GM21381 (cell line): ENCODE measurements at regions not wholly inside any gene's neighbourhood (a gene's known extent, or its start where the extent isn't known, plus 50 kb on each side); places are given as distances from the start of the nearest gene placed in this dataset.

Experiments
- ATAC-seq: cut with Tn5 transposase; IDR thresholded peaks from one replicate; pipeline ENCODE4 v1.9.1; 2021; ENCODE audit warnings: mild to moderate bottlenecking, moderate library complexity; ENCODE audit not compliant: unreplicated experiment

DNA sequence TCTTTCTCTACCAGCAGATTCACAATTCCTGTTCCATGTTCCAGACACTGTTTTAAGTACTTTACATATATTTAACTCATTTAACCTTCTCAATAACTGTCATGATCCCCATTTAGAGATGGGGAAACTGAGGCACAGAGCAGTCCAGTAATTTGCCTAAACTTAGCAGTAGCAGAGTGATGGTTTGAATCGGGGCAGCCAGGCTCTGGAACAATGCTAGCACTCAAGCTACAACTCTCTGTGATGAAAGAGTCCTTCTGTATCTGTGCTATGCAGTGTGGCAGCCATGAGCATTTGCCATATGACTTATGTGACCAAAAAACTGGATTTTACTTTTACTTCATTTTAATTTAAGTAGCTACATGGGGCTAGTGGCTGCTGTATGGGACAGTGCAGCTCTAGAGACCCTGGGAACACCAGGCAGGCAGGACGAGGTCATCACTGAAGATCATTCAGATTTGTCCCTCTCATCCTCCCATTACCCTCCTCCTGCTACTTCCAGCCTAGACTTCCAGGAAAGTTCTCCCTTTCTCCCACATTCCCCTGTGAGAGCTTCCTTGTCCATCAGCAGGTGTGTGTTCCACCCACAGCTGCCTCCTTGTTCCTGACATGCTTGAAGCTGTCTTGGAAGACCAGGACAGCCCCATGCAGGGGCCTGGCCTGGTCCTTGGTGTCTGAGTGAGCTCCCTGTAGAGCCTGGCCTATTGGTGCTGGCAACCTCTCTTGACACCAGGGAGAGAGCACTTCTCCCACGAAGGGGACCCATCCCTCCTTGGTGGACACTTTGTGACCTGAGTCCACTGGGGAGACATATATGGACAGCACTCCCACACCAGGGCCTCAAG lies 157.0 kb downstream of the MRPL14 start:
- no peak for ATAC-seq

DNA sequence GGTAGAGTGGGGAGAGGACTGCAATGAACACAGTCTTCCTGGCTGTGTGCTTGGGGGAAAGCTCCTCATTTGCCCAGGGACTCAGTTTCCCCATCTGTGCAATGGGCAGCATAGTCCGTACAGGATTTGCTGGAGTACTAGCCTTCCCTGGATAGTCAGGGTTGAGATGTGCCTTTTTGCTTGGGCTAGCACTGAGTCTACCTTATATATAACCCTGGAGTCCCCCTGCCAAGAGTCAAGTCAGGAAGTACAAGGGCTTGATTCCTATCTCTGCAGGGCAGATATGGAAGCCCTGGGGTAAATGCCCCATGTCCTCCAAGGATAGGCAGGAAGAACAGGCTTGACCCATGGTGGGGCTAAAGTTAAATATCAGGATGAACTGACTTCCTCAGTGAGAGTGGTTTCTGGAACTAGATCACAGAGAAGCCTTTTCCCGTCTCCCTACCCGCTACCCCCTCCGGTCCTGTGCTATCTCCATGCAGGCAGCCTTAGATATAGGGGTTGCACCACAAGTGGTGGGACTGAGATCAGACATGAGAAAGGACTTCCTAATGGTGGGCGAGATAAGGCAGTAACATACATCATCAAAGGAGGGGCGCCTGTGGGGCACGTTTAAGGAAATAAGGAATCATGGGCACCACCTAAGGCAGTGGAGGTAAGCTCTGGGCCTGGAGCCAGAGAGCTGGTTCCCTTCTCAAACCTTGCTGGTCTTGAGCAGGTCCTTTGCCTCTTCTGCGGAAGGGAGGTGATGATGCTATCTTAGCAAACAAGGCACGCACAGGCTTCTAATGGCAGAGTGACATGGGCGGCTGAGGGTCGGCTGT lies 157.9 kb downstream of the MRPL14 start:
- no peak for ATAC-seq

DNA sequence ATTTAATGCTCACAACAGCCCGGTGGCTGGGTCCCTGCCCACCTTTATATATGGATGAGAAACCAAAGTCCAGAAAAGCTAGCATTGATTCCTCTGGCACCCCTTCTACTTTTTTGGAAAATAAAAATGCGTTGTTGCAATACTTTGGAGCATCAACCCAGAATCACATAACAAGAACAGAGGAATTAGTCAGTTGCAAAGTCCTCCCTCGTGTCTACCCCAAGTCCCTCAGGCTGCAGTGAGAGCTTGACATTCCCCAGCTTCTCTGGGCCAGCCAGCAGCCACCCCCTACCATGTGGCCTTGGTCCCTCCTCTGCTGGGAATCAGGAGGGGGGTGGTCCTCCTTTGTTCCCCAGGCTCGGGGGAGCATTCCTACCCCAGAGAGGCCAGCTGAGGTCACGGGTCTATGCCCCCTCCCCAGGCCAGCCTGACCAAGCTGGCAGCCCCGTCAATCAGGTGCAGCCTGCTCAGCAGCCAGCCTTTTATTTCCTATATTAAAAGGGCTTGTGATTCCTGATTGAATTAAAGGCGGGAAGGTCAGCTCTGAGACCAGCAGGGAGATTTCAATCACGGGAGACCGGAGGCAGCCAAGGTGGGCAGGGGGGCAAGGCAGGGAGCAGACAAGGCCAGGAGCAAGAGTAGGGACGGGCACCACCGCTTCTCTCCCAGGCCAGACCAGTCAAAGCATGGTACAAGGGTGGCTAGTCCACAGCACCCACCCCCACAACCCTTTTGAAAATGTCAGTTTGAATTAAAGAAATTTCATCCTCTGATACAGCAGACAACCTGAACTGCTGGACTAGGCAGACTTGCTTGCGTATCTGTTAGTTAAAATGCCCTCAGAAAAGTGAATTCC lies 158.9 kb downstream of the MRPL14 start:
- ATAC-seq: no peak

DNA sequence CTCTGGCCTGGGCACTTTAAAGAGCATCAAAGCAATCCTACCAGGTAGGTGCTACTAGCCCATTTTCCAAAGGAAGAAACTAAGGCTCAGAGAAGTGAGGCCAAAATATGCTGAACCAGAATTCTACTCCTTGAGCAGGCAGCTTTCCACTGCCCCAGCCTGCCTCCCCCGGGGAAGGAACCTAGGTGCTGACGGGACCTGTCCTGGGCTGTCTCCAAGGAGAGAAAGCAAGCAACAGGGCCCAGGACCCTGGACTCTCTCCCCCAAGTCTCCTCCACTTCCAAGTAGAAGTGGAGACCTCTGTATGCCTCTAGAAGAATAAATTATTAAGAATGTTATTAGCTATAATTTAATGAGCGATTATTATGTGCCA lies 159.5 kb downstream of the MRPL14 start:
- no peak for ATAC-seq

DNA sequence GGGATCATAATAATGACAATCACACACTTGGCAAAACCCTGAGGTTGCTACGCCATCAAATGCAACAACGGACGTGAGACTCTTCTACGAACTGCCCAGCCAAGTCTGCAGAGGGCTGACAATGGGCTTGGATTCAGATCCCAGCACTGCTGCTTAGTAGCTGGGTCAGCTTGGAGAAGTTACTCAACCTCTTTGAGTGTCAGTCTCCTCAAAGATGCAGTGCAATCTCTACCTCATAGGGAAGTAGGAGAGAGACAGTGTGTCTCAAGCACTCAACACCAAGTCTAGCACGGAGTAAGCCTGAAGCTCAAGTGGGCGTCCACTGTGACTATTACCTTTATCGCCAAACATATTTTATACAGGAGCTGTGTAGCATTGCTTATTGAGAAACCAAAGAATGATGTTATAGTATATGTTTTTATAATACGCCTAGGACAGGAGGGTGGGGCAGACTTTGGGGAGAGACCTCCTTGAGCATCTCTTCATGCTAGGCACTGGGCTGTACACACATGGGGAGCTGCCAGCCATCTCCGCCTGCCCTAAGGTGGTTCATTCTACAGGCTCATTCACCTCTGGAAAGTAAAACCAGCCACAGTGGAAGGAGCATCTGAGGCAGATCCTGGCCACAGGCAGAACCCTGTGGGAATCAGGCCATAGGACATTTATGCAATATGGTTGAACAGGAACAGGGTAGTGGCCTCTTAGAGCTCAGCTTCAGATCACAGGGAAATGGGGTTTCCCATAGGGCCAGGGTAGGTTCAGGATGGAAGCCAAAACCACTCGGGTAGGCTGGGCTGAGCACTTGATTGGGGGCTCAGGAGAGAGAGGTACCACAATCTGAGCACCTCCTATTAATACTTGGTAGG lies 160.2 kb downstream of the MRPL14 start:
- no peak for ATAC-seq

DNA sequence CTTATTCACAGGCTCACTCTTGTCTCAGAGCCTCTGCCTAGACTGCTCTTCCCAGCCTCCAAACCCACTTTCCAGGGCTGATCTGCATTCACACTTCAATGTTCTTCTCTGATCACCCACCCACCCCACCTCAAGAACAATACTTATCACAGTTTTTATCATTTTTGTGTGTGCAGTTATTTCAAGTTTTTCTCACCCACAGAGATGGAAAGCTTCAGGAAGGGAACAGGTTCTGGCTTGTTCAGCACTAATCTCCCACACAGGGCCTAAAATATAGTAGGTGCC lies 160.9 kb downstream of the MRPL14 start:
- ATAC-seq: no peak

DNA sequence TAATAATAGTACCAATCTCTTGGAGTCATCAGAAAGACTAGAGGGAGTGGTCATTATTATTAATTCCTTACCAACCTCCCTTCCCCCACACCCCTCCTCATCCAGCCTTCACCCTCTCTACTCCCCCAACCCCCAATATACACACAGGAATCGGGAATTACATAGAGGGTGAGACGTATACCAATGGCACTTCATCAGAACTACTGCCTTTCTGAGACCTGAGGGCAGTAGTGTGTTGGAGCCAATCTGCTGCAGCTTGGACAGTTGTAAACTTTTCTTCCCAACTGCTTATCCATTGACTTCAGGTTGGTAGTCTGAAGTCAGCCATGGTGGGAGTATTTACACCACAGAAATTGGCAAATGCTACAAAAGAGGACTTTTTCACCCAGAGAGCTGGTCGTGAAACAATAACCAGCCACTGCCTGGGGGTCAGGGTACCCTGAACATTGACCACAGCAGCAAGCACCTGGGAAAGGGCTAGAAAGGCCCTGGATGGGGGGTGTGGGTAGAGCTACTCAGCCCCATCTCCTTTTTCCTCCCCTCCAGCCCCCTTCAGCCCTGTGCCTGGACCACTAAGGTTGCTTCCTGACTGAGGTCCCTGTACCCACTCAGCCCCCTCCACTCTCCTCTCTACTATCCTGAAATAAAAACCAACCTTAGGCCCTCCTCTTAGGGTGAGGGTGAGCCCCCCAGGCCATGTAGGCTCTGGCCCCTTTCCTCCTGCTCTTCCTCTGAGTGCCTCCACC lies 161.5 kb downstream of the MRPL14 start:
- ATAC-seq: no peak

DNA sequence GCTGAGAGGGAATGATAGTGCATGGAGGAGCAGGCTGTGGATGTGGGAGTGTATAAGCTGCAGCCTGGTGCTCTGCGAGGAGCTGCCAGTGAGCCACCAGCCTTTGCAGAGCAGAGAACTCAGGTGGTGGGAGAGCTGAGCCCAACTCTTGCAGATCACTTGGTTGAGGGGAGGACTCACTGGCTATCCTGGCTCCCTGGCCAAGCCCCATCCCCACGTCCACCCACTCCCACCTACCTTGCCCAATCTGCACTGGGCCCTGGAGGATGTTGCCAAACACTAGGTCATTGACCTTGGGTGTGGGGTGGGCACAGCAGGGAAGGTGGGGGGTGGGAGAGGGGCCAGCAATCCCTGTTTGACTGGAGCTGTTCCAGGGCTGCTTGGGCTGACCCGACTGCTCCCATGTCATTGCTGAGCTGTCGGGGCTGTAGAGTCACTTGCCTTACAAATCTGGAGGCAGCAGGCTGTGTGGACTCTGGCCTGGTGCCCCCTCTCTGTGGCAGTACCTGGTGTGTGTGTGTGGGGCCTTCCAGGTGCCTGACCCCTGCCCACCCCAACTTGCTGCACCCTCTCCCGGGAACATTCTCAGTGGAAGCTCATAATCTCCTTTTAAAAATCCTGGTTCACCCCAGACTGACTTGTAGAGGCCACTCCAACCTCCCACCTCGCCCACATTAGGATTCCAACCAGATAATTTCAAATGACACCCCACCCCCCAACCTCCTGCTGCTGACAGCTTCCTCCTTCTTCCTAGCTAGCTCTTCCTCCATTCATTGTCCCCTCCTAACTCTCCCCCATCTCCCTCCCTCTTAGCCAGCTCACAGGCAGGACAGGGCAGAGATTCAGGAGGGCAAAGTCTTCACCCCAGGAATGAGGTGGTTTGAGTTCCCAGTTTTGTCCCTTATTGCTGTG lies 162.3 kb downstream of the MRPL14 start:
- ATAC-seq: no peak

DNA sequence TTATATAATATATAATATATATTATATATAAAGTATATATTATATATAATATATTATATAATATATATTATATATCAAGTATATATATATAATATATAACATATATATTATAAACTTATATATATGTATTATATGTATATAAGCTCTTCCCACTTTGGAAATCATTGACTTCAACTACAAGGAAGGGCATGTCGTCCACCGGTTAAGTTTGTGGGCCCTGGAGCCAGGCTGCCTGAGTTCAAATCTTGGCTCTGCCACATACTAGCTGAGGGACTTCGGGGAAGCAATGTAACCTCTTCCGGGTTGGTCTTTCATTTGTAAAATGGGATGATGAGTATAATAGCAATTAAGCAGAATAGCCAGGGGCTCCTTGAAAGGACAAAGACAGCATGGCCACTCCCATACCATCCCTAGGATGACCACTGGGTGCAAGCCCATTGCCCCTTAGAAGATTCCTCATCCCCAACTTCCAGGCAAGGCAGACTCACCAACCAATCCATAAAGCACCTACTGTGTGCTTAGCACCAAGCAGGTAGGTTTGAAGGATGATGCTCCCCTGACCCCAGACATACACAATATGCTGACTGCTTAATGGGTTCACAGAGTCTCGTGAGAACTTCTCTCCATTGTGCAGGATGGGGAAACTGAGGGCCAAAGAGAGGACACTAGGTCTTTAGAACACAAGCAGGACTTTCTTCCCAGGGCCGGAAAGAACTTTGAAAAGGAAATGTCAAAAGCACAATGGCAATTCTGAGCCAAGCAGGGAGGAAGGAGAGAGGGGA lies 163.2 kb downstream of the MRPL14 start:
- ATAC-seq: no peak

DNA sequence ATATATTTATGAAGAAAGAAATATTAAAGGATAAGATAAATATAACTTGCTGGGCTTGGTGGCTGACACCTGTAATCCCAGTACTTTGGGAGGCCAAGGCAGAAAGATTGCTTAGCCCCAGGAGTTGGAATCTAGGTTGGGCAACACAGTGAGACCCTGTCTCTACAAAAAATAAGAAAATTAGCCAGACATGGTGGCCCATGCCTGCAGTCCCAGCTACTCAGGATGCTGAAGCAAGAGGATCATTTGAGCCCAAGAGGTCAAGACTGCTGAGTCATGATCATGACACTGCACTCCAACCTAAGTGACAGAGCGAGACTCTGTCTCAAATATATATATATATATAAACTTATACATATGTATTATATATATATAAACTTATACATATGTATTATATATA lies 164.0 kb downstream of the MRPL14 start:
- no peak for ATAC-seq

DNA sequence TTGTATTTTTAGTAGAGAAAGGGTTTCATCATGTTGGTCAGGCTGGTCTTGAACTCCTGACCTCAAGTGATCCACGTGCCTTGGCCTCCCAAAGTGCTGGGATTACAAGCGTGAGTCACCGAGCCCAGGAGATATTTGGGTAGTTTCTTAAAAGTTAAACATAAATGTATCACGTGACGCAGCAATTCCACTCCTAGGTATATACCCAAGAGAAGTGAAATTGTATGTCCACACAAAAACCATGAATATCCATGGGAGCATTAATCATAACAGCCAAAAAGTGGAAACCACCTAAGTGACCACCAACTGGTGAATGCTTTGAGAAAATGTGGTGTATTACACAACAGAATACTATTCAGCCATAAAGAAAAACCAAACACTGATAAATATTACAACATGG lies 164.8 kb downstream of the MRPL14 start:
- ATAC-seq: no peak

DNA sequence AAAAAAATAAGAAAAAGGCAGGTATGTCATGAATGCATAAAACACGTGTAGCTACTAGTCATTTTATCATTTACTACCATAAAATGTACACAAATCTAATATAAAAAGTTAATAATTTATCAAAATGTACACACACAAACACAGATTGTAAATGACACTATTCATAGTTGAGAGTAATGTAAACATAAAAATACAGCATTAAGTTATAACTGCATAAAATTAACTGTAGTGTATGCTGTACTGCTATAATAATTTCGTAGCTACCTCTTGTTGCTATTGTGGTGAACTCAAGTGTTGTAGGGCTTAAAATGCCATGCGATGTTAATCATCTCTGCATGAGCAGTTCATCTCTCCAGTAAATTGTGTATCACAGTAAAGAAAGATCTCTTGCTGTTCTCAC lies 170.0 kb downstream of the MRPL14 start:
- no peak for ATAC-seq

DNA sequence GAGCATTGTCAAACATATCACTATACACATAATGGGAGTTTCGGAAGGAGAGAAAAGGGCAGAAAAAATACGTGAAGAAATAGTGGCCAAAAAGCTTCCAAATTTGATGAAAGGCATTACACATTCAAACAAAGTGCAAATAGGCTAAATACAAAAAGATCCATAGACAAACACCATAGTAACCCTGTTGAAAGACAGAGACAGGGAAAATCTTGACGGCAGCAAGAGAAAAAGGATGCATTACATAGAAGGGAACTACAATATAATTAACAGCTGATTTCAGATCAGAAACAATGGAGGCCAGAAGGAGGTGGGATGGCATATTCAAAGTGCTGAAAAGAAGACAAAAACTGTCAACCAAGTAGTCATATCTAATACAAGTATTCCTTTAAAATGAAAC lies 170.8 kb downstream of the MRPL14 start:
- no peak for ATAC-seq

DNA sequence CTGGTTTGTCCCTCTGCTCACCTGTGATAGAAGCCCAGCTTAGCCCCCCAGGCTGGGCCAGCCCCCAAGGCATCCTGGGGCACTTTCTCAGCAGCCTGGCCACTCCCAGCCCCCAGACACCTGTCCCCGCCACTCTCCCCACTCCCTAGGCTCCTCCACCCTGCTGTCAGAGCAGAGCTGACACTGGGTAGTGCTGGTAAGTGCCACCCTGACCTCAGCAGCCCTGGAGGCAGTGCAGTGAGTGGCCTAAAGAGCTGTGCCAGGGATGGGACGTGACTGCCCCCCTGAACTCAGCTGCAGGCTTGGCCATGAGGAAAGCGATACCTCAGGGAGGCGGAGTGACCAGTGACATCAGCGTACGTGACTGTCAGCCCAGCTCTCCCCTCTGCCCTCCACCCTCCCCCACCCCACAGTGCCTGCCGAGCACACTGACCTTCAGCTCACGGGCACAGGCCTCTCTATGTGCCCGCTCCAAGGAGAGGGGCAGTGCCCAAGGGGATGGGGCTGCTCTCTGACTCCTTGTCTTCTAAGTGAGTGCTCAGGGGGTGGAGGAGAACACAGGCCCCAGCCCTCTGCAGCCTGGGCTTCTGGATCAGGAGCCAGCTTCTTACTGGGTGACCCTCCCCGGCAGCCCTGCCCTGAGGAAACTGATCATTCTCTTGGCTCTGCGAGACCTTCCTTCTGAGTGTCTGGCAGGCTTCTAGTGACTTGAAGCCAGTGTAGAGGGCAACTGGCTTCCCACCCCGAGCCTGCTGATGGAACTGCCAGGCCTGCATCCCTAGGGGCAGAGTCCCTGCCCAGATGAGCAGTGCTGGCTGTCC lies 172.7 kb downstream of the MRPL14 start:
- ATAC-seq: no peak

DNA sequence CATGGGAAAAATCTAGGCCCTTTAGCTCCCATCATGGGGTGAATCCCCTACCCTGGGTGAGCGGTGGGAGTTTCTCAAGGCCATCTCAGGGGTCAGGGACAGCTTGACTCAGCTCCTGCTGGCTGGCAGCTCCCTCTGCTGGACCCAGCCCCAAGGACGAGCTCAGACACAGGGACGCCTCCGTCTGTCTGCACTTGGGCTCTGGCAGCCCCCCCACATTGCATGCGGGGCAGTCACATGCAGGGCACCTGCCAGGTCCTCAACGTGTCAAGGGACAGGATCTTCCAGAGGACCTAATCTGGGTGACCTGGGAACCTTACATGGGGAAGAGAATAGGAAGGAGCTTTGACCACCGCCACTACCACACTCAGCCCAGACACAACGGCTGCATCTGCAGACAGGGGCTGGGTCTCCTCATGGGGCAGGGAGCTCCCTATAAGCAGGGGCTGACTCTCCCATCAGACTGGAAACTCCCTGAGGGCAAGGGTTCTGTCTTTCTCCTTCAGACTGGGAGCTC lies 173.4 kb downstream of the MRPL14 start:
- no peak for ATAC-seq

DNA sequence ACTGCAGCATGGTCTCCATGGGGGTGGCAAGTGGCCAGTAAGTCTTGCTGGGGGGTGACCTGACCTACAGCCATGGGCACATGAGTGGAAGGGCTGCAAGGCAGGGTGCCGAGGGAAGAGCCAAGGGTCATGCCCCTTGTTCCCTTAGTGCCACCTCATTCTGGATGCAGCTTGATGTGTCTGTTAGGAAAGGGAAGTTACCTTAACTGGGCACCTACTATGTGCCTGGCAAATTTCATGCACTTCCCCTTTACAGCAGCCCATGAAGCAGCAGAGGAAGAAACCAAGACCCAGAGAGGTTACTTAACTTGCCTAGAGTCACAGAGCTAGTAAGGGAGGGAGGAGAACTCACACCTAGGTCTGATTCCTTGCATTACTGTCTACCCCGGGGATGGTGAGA lies 174.0 kb downstream of the MRPL14 start:
- ATAC-seq: no peak

DNA sequence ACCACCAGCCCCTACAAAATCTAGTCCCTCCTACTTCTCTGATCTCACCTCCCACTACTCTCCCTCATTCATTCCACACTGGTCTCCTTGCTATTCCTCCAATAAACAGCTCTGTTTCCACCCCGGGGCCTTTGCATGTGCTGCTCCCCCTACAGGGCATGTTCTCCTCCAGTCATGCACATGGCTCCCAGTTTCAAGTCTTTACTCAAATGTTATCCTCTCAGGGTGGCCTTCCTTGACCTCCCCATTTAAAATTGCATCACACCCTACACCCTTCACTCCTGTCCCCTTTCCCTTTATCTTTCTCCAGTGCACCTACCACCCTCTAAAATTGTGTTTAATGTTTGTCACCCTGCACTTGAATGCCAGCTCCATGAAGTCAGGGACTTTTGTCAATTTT lies 174.5 kb downstream of the MRPL14 start:
- ATAC-seq: no peak
